ENCODE measurements at regions not wholly inside any gene's neighbourhood (a gene's known extent, or its start where the extent isn't known, plus 50 kb on each side); places are given as distances from the start of the nearest gene placed in this dataset.

DNA sequence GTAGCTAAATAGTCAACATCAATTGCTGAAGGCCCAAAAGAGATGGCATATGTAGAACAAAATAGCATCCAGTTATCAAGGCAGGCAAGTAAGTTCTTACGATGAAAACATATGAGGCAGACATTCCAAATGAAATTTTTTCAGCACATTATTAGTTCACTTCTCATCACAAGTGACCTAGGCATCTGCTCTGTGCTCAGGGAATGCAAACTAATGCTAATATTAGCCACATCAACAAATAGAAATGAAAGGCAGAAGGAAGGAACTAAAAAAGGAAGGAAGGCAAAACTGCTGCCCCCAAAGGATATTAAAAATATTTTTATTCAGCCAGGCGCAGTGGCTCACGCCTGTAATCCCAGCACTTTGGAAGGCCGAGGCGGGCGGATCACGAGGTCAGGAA is 51.2 kb upstream of the ROCK1 start:
- no peak for DNase-seq

DNA sequence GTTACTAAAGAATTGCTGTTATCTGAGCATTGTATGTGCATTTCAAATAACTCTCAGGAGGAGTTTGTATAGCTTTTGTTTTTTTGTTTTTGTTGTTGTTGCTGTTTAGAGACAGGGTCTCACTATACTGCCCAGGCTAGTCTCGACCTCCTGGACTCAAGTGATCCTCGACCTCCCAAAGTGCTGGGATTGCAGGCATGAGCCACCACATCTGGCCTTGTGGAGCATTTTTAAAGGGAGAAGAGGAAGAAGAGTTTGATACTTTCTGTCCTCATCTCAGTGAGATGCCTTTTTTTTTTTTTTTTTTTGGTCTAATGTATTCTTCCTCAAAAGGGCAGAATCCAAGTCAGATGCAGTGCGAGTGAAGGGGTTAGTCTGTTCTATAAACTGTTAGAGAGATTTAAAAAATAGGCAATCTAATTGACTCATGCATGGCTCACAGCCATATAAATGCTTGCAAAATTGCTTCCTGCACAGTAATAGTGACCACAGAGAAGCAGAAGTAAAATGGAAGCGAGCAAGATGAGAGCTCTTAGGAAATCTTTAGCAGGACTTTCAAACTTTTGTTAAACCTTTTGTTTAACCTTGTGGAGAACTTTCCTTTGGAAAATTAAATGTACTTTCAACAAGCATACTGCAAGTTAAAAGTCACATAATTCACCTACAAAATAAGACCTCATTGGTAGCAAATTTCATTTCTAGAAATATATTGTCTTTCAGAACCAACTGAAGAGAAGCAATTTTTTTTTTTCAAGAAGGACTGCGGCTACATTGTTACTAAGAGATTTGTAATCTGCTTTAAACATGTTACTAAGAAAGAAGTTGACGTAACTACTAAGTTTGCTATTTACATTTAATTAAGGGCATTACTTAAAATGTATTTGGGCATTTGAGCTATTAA is 52.3 kb upstream of the ROCK1 start:
- DNase-seq = no peak

DNA sequence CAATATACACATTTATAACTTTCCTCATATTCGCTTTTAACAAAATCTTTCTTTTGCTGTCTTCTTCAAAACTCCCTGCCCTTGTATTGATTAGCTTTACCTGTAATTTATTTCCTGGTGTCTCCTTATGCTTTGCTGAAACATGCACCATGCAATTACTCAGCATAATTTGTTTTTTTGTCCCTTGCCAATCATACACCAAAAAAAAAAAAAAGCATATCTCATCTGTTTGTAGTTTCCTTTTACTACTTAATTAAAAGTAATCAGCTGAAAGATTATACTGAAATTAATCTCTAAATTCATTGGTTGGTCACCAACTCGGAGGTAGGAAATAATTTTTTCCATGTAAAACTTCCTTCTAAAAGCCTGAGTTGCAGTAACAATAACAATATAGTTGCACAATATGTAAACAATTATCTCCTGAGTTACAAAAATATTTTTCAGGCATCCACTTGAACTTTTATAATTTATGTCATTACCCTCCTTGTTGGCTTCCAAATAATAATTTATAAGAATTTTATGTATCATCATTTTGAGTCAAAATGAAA is 53.0 kb upstream of the ROCK1 start:
- no peak for DNase-seq

DNA sequence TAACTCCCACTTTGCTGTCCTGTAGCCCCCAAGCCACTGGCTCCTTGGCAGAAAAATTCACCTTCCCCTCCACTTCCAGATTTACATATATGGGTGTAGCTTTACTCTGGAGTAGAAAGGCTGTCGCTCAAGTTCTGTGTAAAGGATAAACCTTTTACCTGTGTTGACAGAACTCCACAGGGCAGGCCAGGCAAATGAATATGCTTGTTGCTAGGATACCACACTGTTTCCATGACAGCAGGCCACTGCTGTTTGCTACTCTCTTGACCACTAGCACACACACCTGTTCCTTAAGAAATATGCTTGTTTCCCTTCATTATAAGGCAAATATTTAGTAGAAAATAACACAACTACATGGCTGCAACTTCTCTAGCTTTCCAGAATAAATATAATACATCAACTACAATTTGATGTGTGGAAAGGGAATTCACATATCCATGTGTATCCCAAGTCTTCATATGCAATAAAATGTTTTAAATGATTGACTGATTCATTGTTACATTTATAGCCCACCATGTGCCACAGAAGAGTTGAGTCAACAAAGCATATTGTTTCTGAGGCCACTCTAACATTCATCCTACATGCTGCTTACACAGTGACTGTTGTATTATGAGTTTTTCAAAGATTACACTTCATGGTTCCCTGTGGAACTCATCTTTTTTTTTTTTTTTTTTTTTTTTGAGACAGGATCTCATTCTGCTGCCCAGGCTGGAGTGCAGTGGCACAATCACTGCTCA is 56.2 kb upstream of the ROCK1 start:
- no peak for DNase-seq

DNA sequence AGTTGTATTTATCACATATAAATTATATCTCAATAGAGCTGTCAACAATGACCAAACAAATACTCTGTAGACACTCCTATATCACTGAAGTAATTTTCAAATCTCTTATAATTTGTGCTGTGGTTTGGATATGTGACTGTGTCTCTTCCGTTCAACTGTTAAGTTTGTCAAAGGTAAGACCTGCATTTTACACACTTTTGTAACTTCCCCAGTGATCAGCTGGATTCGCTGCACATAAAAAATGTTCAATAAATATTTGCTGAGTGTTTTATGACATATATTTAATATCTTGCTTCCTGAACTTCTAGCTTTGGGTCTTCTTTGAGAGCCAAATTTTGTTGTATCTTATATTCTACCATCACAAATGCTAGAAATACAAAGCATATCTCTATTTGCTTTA is 57.3 kb upstream of the ROCK1 start:
- no peak for DNase-seq

DNA sequence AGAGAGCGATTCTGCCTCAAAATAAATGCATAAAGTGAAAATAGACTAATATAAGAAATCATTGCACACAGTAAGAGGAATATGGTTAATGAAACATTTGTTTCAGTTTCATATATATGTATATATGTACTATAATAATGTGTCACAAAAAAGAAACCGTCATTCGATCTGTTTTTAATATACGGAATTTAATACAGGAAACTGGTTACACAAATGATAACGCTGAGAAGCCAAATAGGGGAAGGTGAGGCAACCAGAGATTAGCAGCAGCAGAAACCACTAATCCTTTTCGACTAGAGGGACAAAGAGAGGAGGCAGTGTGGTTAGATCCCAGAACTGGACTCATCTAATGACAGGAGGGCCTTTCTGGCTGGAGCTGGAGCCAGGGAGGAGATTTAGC is 64.2 kb upstream of the GREB1L start:
- no peak for DNase-seq

DNA sequence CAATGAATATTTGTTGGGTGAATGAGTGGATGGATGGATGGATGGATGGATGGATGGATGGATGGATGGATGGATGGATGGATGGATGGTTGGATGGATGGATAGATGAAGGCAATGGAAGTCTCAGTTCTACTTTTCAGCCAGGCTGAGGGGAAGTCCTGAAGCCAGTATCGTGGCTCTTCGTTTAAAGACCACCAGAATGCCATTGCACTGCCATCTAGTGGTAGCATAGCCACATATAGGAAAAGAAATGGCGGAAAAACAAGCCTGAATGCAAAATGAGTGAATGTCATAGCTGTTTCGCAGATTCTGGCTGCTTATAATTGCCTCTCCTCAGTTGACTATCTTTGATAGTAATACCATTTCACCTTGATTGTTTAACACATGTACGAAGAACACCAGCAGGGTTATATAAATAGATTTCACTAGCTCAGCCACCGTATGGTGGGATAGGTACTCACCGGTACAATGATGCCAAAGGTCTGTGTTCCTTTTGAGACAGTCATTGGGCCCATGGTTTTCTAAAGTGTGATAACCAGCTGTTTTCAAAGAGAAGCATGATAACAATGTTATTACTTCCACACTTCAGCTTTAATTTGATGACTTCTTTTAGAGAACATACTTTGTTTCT is 62.3 kb upstream of the GREB1L start:
- peak; percentile 61 for DNase-seq

DNA sequence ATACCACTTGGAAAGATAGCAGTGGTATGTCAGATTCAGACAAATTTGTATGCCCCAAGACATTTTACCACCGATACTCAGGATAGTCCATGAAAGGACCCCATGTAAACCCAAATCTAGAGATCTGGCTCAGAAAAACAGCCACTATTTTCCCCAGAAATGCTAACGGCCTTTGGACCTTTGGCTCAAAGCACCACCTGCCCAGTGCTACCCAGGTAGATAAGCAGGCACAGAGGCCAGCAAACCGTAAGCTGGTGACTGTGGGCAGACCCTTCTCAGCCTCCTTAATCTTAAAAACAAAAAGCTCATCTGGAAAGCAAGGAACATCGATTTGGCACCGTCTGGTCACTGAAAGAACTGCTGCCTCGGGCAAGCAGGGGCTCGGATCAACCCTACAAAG is 61.4 kb upstream of the GREB1L start:
- no peak for DNase-seq

DNA sequence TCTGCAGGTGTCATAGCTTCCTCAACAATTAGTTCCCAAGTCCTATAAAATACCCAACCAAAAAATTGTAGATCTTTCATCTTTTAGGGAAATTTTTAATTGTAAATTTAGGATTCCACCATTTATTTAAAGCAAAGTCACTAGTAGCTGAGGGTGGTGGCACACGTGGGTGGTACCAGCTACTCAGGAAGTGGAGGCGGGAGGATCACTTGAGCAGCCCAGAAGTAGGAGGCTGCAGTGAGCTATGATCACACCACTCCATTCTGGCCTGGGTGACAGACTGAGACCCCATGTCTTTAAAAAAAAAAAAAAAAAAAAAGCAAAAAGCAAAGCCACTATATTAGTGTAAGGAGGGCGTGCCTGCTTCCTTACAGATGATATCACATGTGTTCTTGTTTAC is 60.3 kb upstream of the GREB1L start:
- no peak for DNase-seq

DNA sequence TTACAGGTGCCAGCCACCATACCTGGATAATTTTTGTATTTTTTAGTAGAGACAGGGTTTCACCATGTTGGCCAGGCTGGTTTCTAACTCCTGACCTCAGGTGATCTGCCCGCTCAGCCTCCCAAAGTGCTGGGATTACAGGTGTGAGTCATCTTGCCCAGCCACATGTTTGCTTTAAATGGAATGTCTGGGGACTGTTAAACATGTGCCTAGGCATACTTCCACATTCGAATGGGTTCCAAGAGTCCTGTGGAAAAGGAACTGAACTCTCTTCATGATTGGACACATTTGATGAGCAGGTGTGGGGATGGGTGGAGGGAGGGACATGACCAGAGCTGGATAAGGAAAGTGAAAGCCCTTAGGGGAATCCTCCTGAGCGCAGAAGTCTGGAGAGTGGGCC is 58.4 kb upstream of the GREB1L start:
- no peak for DNase-seq

DNA sequence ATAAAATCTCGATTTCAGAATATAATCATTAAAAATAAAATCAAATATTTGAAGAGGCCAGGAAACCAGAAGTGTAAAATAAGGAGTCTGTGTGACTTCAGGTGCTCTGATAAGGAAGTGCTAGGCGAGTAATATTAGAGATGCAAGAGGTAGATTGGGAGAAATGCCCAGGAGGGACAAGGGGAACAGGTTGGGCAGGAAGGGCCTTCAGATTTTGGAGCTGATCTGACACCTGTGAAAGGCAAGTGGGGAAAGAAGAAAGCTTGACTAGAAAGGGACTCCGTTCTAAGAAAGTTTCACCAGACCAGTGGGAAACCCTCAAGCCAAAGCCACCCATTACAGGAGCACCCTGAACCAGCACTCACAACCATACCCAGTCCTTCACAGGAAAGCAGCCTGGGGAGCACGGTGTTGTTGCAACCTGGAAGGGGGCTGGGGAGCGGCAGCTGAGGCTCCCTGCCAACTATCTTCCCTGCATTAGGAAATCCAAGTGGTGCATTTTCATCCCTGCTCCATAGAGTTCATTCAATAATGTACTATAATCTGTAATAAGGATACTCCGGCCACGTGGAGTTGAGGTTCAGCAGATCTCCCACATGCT is 57.5 kb upstream of the GREB1L start:
- DNase-seq = no peak

DNA sequence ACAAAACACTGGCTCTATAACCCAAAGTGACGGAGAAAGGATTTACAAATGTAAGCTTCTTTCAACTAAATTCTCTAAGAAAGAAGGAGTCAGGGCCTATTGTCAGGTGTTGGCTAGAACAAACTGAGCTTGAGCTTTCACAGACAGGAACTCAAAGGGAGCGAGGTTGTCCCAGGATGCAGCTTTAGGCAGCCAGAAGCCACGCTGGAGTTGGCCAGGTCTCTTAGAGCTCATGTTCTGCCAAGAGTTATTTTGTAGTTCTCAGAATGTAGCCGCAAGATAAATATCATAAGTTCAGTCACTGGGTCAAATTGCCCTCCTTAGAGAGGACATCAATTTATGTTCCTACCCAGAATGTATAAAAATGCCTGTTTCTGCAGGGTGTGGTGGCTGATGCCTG is 54.1 kb upstream of the GREB1L start:
- DNase-seq = no peak

DNA sequence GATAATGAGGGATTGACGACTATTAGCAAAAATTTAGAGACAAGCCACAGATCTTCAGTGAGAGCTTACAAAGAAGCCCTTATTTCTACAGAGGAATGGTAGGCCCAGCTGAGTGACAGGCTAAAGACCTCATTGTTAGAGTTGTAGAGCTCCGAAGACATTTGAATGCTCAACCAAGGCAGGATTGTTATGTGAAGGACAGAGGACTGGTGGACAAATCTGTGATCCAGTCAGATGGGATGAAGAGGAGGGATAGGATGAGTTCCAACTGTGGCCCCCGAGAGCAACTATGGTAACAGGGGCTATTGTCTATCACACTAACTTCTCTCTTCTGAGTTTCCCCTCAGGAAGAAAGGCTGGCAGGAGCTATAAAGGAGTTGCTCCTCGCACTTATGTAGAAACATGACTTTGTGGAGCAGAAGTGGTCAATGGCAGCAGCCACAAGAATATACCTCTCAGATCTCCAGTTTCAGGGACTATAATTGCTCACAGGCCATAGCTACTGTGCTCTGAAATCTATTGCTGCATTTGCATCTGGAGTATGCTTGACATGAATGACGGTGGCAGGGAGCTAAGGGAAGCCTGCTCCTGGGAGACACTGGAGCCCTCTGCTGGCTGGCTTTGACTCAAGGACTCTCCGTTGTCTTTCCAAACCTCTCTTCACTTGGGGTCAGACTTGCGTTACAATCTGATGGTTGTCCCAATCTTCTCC is 50.3 kb upstream of the GREB1L start:
- no peak for DNase-seq

Measured in activated CD8-positive, alpha-beta memory T cell treated with anti-CD3 and anti-CD28 coated beads, Interleukin-2, amount 50 U/mL, for 48 hours (primary cell).